ENCODE measurements at regions not wholly inside any gene's neighbourhood (a gene's known extent, or its start where the extent isn't known, plus 50 kb on each side); places are given as distances from the start of the nearest gene placed in this dataset.

DNA sequence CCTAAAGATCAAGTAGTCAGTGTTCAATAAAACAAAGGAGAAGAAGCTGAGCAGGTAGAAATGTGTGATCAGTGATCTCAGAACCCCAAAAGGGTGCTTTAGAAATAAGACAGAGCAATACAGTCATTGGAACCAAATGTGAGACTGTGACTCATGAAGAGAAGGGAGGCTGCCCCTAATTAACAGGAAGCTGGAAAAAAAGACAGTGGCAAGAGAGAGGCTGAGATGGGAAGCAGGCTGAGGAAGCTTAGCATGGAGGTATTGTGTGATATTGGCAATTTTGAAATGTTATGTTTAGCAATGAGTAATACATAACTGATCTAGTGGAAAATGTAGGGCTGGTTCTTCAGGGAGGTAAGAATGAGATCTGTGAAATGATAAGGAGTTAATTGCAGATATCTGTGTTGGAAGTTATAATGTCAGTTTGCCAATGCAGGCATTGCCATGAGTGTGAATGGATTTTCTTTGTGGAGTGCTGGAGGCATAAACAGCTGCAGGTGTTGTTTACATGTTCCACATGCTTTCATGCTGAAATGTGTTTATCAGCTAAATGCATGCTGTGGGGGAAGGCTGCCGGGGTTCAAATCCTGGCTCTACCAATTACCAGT, 90.6 kb upstream of the CACNA1E start:
- TF ChIP-seq ZNF678 (CRISPR knock-in tag; IDR thresholded peaks at IDR 0.05) (no peak), KDM2A (CRISPR knock-in tag; IDR thresholded peaks at IDR 0.05; ENCODE audit: borderline replicate concordance, low read depth) (no peak), TAF1 (CRISPR knock-in tag; IDR thresholded peaks at IDR 0.05) (no peak), ZNF747 (CRISPR knock-in tag; IDR thresholded peaks at IDR 0.05; ENCODE audit: borderline replicate concordance) (no peak), TCF12 (IDR thresholded peaks at IDR 0.05) (no peak), TCF12 (CRISPR knock-in tag; IDR thresholded peaks at IDR 0.05) (no peak), U2AF1 (optimal IDR thresholded peaks at IDR 0.05; ENCODE audit: low read depth, low read length) (no peak), RNF2 (conservative IDR thresholded peaks at IDR 0.05; ENCODE audit: low read depth) (no peak)
